ENCODE measurements at regions not wholly inside any gene's neighbourhood (a gene's known extent, or its start where the extent isn't known, plus 50 kb on each side); places are given as distances from the start of the nearest gene placed in this dataset.

DNA sequence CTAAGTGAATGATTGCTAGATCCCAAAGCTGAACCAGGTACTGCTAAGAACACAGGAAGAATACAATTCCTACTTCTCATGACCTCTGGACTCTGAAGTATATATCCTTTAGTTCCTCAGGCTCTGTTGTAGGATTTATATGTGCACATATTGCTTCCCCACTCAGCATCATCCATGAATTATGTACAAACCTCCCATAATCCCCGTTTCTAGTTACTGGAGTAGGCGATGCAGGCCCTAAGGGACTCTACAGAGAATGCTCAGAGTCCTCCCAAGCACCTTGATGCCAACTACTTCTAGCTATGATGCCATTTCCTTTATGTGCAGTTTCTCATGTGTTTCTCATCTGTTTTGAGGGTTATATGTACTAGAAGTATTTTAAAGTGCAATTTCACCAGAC lies 154.9 kb upstream of the EPHA7 start:
- H3K4me3 ChIP-seq (ENCODE audit: low read depth, low read length) = no peak overlapping the region
- DNase-seq (ENCODE audit: low read depth) = no peak
- TF ChIP-seq, protein P1, sequence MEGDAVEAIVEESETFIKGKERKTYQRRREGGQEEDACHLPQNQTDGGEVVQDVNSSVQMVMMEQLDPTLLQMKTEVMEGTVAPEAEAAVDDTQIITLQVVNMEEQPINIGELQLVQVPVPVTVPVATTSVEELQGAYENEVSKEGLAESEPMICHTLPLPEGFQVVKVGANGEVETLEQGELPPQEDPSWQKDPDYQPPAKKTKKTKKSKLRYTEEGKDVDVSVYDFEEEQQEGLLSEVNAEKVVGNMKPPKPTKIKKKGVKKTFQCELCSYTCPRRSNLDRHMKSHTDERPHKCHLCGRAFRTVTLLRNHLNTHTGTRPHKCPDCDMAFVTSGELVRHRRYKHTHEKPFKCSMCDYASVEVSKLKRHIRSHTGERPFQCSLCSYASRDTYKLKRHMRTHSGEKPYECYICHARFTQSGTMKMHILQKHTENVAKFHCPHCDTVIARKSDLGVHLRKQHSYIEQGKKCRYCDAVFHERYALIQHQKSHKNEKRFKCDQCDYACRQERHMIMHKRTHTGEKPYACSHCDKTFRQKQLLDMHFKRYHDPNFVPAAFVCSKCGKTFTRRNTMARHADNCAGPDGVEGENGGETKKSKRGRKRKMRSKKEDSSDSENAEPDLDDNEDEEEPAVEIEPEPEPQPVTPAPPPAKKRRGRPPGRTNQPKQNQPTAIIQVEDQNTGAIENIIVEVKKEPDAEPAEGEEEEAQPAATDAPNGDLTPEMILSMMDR (IDR thresholded peaks at IDR 0.05; ENCODE audit: insufficient read depth, low read length) = no peak

DNA sequence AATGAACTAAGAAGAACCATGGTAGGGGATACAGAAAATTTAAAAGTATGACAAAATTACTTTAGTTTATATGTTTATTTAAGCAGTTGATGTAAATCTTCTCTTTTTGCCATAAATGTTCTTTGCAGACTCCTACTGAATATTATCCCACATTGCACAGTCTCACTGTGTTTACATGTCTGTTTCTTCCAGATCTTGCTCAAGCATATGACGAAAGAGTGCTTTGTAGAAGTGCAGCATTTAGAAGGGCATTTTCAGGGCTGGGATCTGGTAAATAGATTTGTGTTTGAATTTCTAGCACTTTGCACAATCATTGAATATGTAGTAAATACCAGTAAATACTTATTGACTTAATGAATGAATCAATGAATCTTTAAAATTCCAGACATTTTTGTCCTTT lies 152.0 kb upstream of the EPHA7 start:
- no peak for DNase-seq (ENCODE audit: low read depth)
- no peak overlapping the region for H3K4me3 ChIP-seq (ENCODE audit: low read depth, low read length)
- TF ChIP-seq, protein P1 (IDR thresholded peaks at IDR 0.05; ENCODE audit: insufficient read depth, low read length) = no peak

DNA sequence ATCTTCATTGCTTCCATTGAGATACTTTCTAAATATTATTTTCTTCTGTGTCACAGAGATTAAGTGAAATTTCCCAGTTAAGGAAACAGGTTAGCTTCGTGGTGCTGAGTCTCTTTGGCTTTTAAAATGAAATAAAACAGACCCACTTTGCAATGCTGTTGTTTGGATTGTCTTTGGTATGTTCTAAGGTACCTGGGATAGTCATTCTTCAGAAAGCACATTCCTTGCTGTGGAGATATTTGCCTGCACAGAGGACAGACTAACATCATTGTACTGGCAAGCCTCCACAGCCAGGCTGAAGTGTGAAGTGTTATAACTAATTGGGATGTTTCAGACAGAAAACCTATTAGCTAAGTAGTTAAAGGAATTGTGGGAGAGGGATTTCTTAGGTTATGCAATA lies 148.8 kb upstream of the EPHA7 start:
- TF ChIP-seq, protein P1 (IDR thresholded peaks at IDR 0.05; ENCODE audit: insufficient read depth, low read length) = no peak
- no peak for DNase-seq (ENCODE audit: low read depth)
- H3K4me3 ChIP-seq (ENCODE audit: low read depth, low read length) = no peak overlapping the region

DNA sequence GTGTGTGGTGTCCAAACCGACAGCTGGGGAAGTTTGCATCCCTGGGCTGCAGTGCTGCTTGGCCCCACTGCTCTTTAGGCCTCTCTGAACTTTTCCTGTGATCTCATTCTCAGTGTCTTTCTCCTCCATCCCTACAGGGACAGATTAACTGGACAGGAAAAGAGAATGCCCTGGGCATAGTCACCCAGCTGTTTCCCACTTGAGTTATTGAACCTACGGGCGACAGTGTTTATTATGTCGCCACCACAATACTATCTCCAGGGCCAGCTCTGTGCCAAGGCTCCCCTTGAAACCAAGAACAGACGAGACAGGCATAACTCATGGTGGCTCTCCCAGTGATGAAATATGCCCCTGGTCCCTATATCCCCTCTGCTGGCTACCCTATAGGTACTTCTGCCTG lies 147.8 kb upstream of the EPHA7 start:
- TF ChIP-seq, protein P1 (IDR thresholded peaks at IDR 0.05; ENCODE audit: insufficient read depth, low read length) = no peak
- H3K4me3 ChIP-seq (ENCODE audit: low read depth, low read length) = no peak overlapping the region
- DNase-seq (ENCODE audit: low read depth) = no peak

DNA sequence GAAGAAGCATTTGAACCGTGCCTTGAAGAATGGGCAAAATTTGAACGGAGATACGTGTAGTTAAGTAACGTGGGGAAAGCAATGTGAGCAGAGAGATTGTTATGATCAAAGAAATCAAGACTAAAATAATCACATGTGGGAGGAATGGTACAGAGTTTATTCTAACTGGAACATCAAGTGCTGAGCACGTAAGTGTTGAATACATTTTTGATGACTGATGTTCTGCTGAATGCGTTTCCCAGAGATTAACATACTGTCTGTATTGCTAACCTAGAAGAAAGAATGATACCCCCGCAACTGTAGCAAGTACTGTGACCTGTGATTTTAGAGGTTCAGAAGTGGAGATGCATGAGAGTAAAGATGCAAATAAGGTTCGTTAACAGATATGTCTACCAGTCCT lies 146.9 kb upstream of the EPHA7 start:
- H3K4me3 ChIP-seq (ENCODE audit: low read depth, low read length) = no peak overlapping the region
- TF ChIP-seq, protein P1 (IDR thresholded peaks at IDR 0.05; ENCODE audit: insufficient read depth, low read length) = no peak
- no peak for DNase-seq (ENCODE audit: low read depth)

DNA sequence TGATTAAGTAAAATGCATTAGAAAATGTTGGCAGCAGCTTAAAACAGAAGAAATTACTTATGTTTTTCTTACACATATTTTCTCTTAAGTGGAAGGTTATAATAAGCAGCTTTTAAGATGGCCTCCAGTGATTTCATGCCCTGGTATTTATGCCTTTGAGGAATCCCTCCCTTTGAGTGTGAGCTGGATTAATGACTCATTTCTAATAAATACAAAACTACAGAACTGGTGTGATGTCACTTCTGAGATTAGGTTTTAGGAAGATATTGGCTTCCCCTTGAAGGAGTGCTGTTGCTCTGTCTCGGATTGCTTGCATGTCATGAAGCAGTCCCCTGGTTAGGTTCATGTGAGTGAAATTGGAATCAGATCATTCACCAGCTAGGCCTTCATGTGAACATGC lies 143.2 kb upstream of the EPHA7 start:
- H3K4me3 ChIP-seq (ENCODE audit: low read depth, low read length) = no peak overlapping the region
- TF ChIP-seq, protein P1 (IDR thresholded peaks at IDR 0.05; ENCODE audit: insufficient read depth, low read length) = no peak
- DNase-seq (ENCODE audit: low read depth) = no peak

DNA sequence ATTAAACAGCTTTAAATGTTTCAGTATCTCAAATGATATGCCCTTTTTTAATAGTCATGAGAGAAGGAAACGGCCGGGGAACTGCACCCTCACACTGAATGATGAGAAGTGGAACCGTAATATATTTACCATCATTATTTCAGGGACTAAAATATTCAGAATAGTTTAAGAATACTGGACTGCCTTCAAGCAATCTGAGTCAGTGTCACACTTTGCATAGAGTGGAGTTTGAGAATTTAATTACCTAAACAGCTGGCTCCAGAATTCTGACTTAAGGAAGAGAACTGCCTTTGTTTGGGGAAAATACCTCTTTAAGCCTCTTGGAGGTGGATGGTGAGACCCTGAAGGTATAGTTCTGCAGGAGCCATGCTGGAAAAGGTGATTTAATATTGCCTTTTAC lies 135.9 kb upstream of the EPHA7 start:
- TF ChIP-seq, protein P1 (IDR thresholded peaks at IDR 0.05; ENCODE audit: insufficient read depth, low read length) = no peak
- H3K4me3 ChIP-seq (ENCODE audit: low read depth, low read length) = no peak overlapping the region
- DNase-seq (ENCODE audit: low read depth) = no peak

Data from fibroblast of the aortic adventitia (primary cell).